HepG2 (cell line): ENCODE measurements at regions not wholly inside any gene's neighbourhood (a gene's known extent, or its start where the extent isn't known, plus 50 kb on each side); places are given as distances from the start of the nearest gene placed in this dataset.
A peak's percentile ranks its signal among the peaks of the same experiment; 100 is the strongest.

Source experiments
- ATAC-seq: fragments of 200-7000 bp; cut with Tn5 transposase; 3 replicates; pipeline ENCODE4 v1.9.1; 2020; ENCODE audit warnings: mild to moderate bottlenecking, moderate library complexity
- BruUV-seq: library from RNA; stranded (reverse); fragments of 400-500 nt; replicated peaks from 2 replicates; lab custom pipeline; 2021; lab: Mats Ljungman, UMichigan
- CTCF ChIA-PET: fragments of 300-600 bp; formaldehyde crosslinking; extraction: SDS; loops from one replicate; lab custom pipeline; 2021; ENCODE audit warnings: low total read pairs, inconsistent platforms, low intra/inter-chr PET ratio; lab: Yijun Ruan, JAX
- POLR2A ChIA-PET: fragments of 350-600 bp; sonication (Branson Sonifier 250); formaldehyde crosslinking; loops from one replicate; lab custom pipeline; 2020; ENCODE audit warnings: antibody characterized with exemption, inconsistent platforms; lab: Yijun Ruan, JAX
- DNase-seq: peaks from one replicate; pipeline ENCODE4 v3.0.0-alpha.2; 2015; ENCODE audit warnings: low spot score
- FAIRE-seq: peaks from 3 replicates; lab custom pipeline; 2011; peaks lifted over from hg19 to GRCh38; lab: Jason Lieb, UNC
- H2AFZ ChIP-seq: one replicate; pipeline ENCODE4 v1.6.1; 2011; ENCODE audit warnings: low read length, inconsistent platforms
- H3K27ac ChIP-seq: fragments of 300-600 bp; 3 replicates; pipeline ENCODE4 v1.8.0; 2011; ENCODE audit warnings: mixed run types, mild to moderate bottlenecking, mixed read lengths, low read length, inconsistent platforms; ENCODE audit not compliant: insufficient read depth; ENCODE audit errors: extremely low read length
- H3K27me3 ChIP-seq, 2 experiments: fragments of 200-600 bp in 1 of 2; 2 replicates in 1 of 2; 3 replicates in 1 of 2; pipeline versions ENCODE4 v1.6.0 to v1.8.0; 2011; ENCODE audit warnings: low read length in 2 of 2, mild to moderate bottlenecking in 2 of 2, moderate library complexity in 2 of 2, inconsistent platforms in 1 of 2; ENCODE audit not compliant: insufficient read depth in 2 of 2, control insufficient read depth in 1 of 2
- H3K36me3 ChIP-seq, 2 experiments: fragments of 200-600 bp in 1 of 2; replicated peaks in 1 of 2; 2 replicates in 1 of 2; 3 replicates in 1 of 2; pipeline versions ENCODE4 v1.5.1 to v1.8.0; 2011; ENCODE audit warnings: low read length in 2 of 2, inconsistent platforms in 1 of 2; ENCODE audit not compliant: insufficient read depth in 2 of 2, control insufficient read depth in 1 of 2
- H3K4me1 ChIP-seq: 2 replicates; pipeline ENCODE4 v1.5.1; 2012; ENCODE audit warnings: low read length, inconsistent platforms; ENCODE audit not compliant: insufficient read depth
- H3K4me2 ChIP-seq: 2 replicates; pipeline ENCODE4 v1.6.0; 2011; ENCODE audit warnings: low read depth, low read length, inconsistent platforms
- H3K4me3 ChIP-seq, 3 experiments: fragments of 200-600 bp in 1 of 3; sonication (generic), shearing (Covaris generic) in 1 of 3; replicated peaks in 1 of 3; 2 replicates each; pipeline ENCODE4 v1.5.1; 2011 to 2016; ENCODE audit warnings: low read length in 3 of 3, inconsistent platforms in 2 of 3, low read depth in 2 of 3, mild to moderate bottlenecking in 2 of 3, control low read depth in 1 of 3, mixed read lengths in 1 of 3; ENCODE audit not compliant: insufficient read depth in 1 of 3
- H3K79me2 ChIP-seq: one replicate; pipeline ENCODE4 v1.6.1; 2011; ENCODE audit warnings: low read length, inconsistent platforms; ENCODE audit not compliant: insufficient read depth
- H3K9ac ChIP-seq: 2 replicates; pipeline ENCODE4 v1.6.0; 2011; ENCODE audit warnings: mild to moderate bottlenecking, low read depth, low read length, inconsistent platforms; ENCODE audit not compliant: insufficient read depth
- H3K9me3 ChIP-seq: 2 replicates; pipeline ENCODE4 v1.5.1; 2012; ENCODE audit warnings: mild to moderate bottlenecking, low read length
- H4K20me1 ChIP-seq: 2 replicates; pipeline ENCODE4 v1.6.0; 2011; ENCODE audit warnings: inconsistent platforms, mild to moderate bottlenecking, low read length, moderate library complexity; ENCODE audit not compliant: insufficient read depth
- ARID5B ChIP-seq: IDR thresholded peaks from 2 replicates; pipeline ENCODE4 v1.4.0; 2020; ENCODE audit warnings: mild to moderate bottlenecking, missing genetic modification reagents
- CHD2 ChIP-seq: IDR thresholded peaks from 2 replicates; pipeline ENCODE4 v1.6.1; 2011; ENCODE audit warnings: low read depth, low read length, improper control_type of control experiment
- GABPA ChIP-seq, 2 experiments: IDR thresholded peaks; 2 replicates each; pipeline ENCODE4 v1.6.1; 2011 to 2016; ENCODE audit warnings: low read depth in 2 of 2, low read length in 1 of 2, missing biosample characterization in 1 of 2, missing genetic modification characterization in 1 of 2
- KMT2B ChIP-seq: IDR thresholded peaks from 2 replicates; pipeline ENCODE4 v1.6.1; 2016; ENCODE audit warnings: missing genetic modification reagents, missing compliant biosample characterization
- NCOA2 ChIP-seq: sonication (generic); formaldehyde crosslinking; IDR thresholded peaks from 2 replicates; pipeline ENCODE4 v1.8.0; 2022; ENCODE audit warnings: inconsistent platforms
- ONECUT2 ChIP-seq: sonication (generic); formaldehyde crosslinking; IDR thresholded peaks from 2 replicates; pipeline ENCODE4 v1.4.0; 2020; ENCODE audit warnings: missing genetic modification reagents
- PAWR ChIP-seq: sonication (generic); formaldehyde crosslinking; IDR thresholded peaks from 2 replicates; pipeline ENCODE4 v1.4.0; 2020; ENCODE audit warnings: missing genetic modification reagents, mild to moderate bottlenecking, borderline replicate concordance
- SIN3B ChIP-seq: fragments of 150-350 bp; IDR thresholded peaks from 2 replicates; pipeline ENCODE4 v1.6.1; 2014; ENCODE audit warnings: low read length
- ZNF33B ChIP-seq: sonication (generic); formaldehyde crosslinking; IDR thresholded peaks from 2 replicates; pipeline ENCODE4 v1.5.1; 2020; ENCODE audit warnings: mild to moderate bottlenecking, missing genetic modification reagents
- ZNF451 ChIP-seq: sonication (generic); formaldehyde crosslinking; IDR thresholded peaks from 2 replicates; pipeline ENCODE4 v1.5.0; 2020; ENCODE audit warnings: mild to moderate bottlenecking, missing genetic modification reagents
- ZNF558 ChIP-seq: sonication (generic); formaldehyde crosslinking; IDR thresholded peaks from 2 replicates; pipeline ENCODE4 v1.9.0; 2022; ENCODE audit warnings: mild to moderate bottlenecking, missing genetic modification reagents, borderline replicate concordance
- ZNF670 ChIP-seq: sonication (generic); formaldehyde crosslinking; IDR thresholded peaks from 2 replicates; pipeline ENCODE4 v1.8.0; 2022; ENCODE audit warnings: mild to moderate bottlenecking, missing genetic modification reagents, borderline replicate concordance
- ZNF737 ChIP-seq: sonication (generic); formaldehyde crosslinking; IDR thresholded peaks from 2 replicates; pipeline ENCODE4 v1.5.0; 2020; ENCODE audit warnings: missing genetic modification reagents, mild to moderate bottlenecking, borderline replicate concordance
- WGBS: methylation state at CpG from one replicate; pipeline ENCODE4 v1.1.6; 2017; ENCODE audit warnings: low lambda C conversion rate; 5-methylcytosine and 5-hydroxymethylcytosine counted together
- in situ Hi-C: cut with HindIII; loops from 2 replicates; pipeline ENCODE4 v1.10.0; 2017; ENCODE audit warnings: low pct_unique_long_range_greater_than_20kb; ENCODE audit not compliant: extremely low pct_ligation_motif_present
- intact Hi-C: fragments of 100-400 bp; cut with micrococcal nuclease; formaldehyde crosslinking; loops from one replicate; pipeline ENCODE4 v1.10.0; 2022; ENCODE audit not compliant: unreplicated experiment

- no peak overlapping the region for H3K4me3 ChIP-seq
- CTCF ChIA-PET, result no interaction called here
- H3K4me2 ChIP-seq, result no peak overlapping the region
- H3K27ac ChIP-seq, result no peak overlapping the region
- intact Hi-C loops (no loop called here), in situ Hi-C loops (no loop called here)
- no peak for TF ChIP-seq KMT2B (CRISPR knock-in tag)
- TF ChIP-seq ZNF558 (CRISPR knock-in tag), result no peak
- TF ChIP-seq ZNF451 (CRISPR knock-in tag), result no peak
- no peak for TF ChIP-seq ZNF737 (CRISPR knock-in tag)
- TF ChIP-seq ARID5B, result no peak
- TF ChIP-seq PAWR, result no peak
- TF ChIP-seq GABPA (IDR thresholded peaks at IDR 0.05; ENCODE audit: low read depth, low read length), result no peak
- no peak for TF ChIP-seq GABPA (CRISPR knock-in tag; IDR thresholded peaks at IDR 0.05; ENCODE audit: low read depth)
- no peak for TF ChIP-seq NCOA2 (CRISPR knock-in tag)
- no peak for TF ChIP-seq ONECUT2 (CRISPR knock-in tag)
- TF ChIP-seq ZNF33B (CRISPR knock-in tag), result no peak
- TF ChIP-seq CHD2, result no peak
- TF ChIP-seq ZNF670 (CRISPR knock-in tag), result no peak
- no peak for TF ChIP-seq SIN3B
- H3K27me3 ChIP-seq, result peaks cover 0 to 31% of the 10 kb centered on the region in 2 experiments; a peak in 3 of 5 replicates
- no peak overlapping the region for H2AFZ ChIP-seq
- WGBS, result 2% methylated on average over 3 of the region's 3 CpGs
- H3K4me1 ChIP-seq, result peaks cover 8% of the 10 kb centered on the region
- peak; percentile 23 for FAIRE-seq
- H3K9ac ChIP-seq, result no peak overlapping the region
- POLR2A ChIA-PET, result no interaction called here
- H4K20me1 ChIP-seq, result no peaks in the 10 kb centered on the region
- H3K9me3 ChIP-seq, result no peaks in the 10 kb centered on the region
- no TSS peak for BruUV-seq
- DNase-seq, result no peak
- no peaks in the 10 kb centered on the region for H3K36me3 ChIP-seq
- ATAC-seq, result 0 out of 3 replicates have a peak, but pooled peaks have one; percentile 24
- H3K79me2 ChIP-seq, result no peaks in the 10 kb centered on the region
These were observed 94.6 kb downstream of the HAPSTR1 start for GRCh38 chr16:9186061-9186460.
